SK-N-SH (cell line): ENCODE measurements at regions not wholly inside any gene's neighbourhood (a gene's known extent, or its start where the extent isn't known, plus 50 kb on each side); places are given as distances from the start of the nearest gene placed in this dataset.
A peak's percentile ranks its signal among the peaks of the same experiment; 100 is the strongest.

Experiments
- CTCF ChIP-seq: fragments of 200-600 bp; sonication (generic); IDR thresholded peaks from 2 replicates; pipeline ENCODE4 v1.6.1; 2017; ENCODE audit warnings: antibody characterized with exemption, mild to moderate bottlenecking, moderate library complexity
- FOSL2 ChIP-seq: IDR thresholded peaks from 2 replicates; pipeline ENCODE4 v1.4.0; 2012; ENCODE audit warnings: low read depth, mild to moderate bottlenecking, moderate library complexity, borderline replicate concordance
- FOXM1 ChIP-seq: IDR thresholded peaks from 2 replicates; pipeline ENCODE4 v1.4.0; 2012; ENCODE audit warnings: low read depth, mild to moderate bottlenecking
- MXI1 ChIP-seq: IDR thresholded peaks from 2 replicates; pipeline ENCODE4 v1.6.1; 2012; ENCODE audit warnings: mild to moderate bottlenecking, low read depth, low read length, improper control_type of control experiment
- NRF1 ChIP-seq: IDR thresholded peaks from 2 replicates; pipeline ENCODE4 v1.6.1; 2012; ENCODE audit warnings: low read depth, mild to moderate bottlenecking, low read length
- SMC3 ChIP-seq: IDR thresholded peaks from 2 replicates; pipeline ENCODE4 v1.6.1; 2012; ENCODE audit warnings: low read depth, low read length, improper control_type of control experiment

GRCh38 chr2:106572541-106573450, 85.6 kb downstream of the CD8B2 start:
- TF ChIP-seq MXI1 (no peak), FOSL2 (no peak), CTCF (peak; percentile 57), FOXM1 (no peak), NRF1 (no peak), SMC3 (peak; percentile 17; the same call in 1 of the 2 replicates)
